CD4-positive, alpha-beta T cell treated with Interleukin-6 for 4 hours (primary cell): ENCODE measurements at regions not wholly inside any gene's neighbourhood (a gene's known extent, or its start where the extent isn't known, plus 50 kb on each side); places are given as distances from the start of the nearest gene placed in this dataset.

ENCODE experiments used
- DNase-seq: peaks from one replicate; pipeline ENCODE4 v3.0.0-alpha.2; 2020; ENCODE audit warnings: mixed read lengths

DNA sequence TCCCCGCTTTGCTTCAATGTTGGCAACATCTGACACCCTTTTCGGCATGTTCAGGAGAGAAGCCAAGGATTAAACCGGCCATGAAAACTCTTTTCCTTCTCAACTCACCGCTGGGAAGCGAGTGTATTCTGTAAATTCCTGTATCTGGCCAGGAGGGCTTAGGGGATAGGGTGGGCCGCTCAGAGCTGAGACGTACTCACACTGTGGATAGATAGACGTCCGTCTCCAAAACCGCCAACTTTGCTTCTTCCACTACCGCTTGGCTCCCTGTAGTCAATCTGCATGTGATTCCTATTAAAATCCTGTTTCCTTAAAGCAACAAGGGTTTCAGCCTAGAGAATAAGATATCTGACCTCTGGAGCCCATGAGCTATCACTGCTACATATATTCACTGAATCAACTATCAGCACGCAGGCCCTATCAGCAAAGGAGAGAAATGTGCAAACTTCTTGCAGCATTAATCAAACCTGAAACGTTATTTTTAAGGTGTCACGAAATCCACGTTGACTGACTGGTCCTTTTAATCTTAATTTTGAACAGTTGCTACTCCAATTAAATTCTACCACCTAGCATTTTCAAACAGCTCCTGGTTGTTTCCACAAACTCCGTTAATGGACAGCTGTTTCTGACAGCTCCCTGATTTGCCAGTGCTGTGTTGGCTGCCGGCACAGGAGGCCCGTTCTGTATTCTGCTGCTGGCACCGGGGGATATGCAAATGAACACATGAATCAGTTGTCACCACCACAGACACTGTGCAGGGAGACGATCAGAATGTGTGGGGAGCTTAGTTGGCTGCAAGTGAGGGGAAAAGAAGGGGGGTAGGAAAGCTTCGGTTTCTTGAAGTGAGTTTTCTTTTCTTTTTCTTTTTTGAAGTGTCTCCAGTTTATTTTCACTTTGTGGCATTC, 438.9 kb upstream of the ARRDC4 start:
- no peak for DNase-seq

GRCh38 chr15:97522347-97522746, 438.2 kb upstream of the ARRDC4 start:
- DNase-seq, result no peak

GRCh38 chr15:97525809-97526208, 434.7 kb upstream of the ARRDC4 start:
- no peak for DNase-seq

GRCh38 chr15:97528238-97528637, 432.3 kb upstream of the ARRDC4 start:
- no peak for DNase-seq

- DNase-seq, result no peak
Observed at GRCh38 chr15:97545799-97546198, 414.7 kb upstream of the ARRDC4 start.

DNA sequence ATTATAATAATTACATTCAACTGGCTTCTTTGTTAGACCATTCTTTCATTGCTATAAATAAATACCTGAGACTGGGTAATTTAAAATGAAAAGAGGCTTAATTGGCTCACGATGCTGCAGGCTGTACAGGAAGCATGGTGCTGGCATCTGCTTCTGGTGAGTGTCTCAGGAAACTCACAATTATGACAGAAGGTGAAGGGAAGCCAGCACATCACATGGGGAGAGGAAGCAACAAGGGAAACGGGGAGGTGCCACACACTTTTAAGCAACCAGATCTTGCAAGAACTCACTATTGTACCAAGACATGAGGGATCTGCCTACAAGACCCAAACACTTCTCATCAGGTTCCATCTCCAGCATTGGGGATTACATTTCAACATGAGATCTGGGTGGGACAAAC, 413.1 kb upstream of the ARRDC4 start:
- no peak for DNase-seq

- DNase-seq, result no peak
Observed at GRCh38 chr15:97561529-97561928, 399.0 kb upstream of the ARRDC4 start.

GRCh38 chr15:97563516-97563915, 397.0 kb upstream of the ARRDC4 start:
- DNase-seq, result no peak

- no peak for DNase-seq
Observed at GRCh38 chr15:97566961-97567360, 393.5 kb upstream of the ARRDC4 start.

DNA sequence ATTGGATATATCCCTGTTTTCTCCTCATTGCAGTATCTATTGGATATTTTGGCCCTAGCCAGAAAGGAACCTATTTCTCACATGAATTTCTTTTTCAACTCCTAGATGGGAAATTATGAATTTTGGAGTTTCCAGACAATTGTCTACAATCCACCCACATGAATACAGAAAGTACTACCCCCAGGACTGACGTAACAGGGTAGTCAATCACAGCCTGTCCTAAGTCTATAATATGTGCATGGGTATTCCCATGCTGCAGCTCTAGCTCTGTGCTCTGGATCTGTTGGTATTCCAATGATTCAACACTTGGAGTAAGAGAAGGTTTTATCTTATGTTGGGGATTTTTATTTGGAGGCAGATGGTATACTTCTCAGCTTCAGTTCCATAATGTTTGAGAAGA, 393.1 kb upstream of the ARRDC4 start:
- no peak for DNase-seq

DNA sequence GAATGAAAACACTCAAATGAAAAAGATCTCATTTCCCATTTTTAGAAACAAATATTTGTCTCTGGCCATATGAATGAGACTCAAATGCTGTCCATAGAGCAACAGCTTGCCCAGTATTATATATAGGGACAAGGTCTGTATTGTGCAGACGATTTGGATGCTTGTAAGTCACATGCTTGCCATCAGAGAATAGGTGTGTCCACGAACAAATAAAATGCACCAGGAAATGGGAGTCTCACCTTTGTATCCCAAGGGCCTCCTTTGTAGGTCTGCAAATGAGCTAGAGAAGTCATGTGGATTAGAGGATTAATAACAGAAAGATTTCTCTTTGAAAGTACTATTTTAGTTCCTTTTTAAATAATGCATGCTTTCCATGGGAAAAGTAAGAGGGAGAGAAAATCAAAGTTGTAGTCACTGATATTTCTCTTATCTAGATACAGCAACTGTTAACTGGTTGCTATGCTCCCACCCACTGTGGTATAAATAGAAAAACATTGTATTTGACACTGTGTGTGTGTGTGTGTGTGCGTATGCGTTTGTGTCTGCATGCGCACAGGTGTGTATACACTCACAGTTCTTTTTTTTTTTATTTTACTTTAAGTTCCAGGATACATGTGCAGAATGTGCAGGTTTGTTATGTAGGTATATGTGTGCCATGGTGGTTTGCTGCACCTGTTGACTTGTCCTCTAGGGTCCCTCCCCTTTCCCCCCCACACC, 383.4 kb upstream of the ARRDC4 start:
- no peak for DNase-seq

DNA sequence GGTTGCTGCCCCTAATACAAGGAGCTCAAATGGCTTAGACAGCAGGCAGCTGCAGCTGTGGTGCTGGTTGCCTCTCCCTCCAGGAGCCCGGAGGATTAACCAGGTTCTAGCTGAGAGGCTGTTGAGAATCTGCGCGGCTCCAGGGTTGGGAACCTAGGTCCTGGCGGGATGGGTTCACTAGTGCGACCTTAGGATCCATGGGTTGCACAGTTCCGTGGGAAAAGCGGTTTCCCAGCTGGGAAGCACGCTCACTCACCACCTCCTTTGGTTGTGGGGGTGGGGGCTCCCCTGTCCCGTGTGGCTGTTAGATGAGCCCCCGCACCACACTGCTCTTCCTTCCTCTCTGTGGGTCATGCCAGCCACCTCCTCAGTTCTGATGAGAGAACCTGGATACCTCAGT, 375.1 kb upstream of the ARRDC4 start:
- no peak for DNase-seq

DNA sequence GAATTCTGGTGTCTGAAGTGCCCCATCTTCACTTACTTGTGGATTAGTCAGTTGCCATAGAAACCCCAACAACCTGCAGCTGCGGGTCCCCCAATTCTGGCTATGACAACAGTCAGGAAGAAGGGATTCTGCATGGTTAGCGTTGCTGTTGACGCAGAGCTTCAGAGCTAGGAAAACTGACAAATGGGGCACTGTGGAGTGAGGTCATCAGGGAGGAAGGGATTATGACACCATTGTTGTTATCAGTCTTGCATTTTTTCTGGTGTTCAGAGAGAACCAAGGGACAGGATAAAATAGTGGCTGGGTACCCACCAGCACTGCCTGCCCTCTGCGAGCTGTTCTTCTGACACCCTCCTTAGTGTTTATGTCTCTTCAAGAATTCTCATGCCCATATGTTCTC, 367.7 kb upstream of the ARRDC4 start:
- no peak for DNase-seq

DNA sequence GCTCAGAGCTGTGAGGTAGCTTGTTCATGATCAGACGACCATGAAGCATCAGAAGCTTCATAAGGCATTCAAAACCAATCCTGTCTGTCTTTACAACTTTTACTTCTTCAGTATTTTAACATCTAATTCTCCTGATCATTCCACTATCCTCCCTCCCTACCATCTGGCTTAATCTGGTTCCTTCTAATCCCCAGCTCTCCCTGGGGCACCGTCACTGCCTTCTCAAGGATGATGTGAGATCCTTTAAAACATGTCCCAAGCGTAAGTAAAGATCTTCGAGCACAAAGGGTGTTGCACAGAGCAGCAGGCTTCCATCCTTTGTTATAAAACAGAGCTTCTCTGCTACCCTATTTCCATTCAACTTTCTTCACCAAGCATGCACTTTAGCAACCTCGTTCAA, 362.7 kb upstream of the ARRDC4 start:
- no peak for DNase-seq

DNA sequence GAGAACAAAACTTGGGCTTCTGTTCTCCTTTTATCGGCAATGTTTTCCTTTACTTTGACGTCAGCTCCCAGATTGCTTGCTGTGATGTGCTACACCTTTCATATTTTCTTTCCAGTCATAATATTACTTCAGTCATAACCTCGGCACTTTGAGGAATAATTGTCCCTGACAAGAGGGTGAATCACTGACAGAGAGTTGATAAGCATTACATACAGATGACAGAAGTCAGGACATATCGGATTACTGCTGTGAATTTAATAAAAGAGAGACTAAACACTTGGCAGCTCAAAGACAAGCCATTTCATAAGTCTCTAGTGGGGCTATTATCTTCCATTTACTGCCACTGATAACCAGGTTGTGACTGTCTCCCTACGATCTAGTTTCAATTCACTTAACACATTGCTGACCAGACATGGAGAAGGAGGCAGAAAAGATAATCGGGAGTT, 362.1 kb upstream of the ARRDC4 start:
- DNase-seq, result no peak

DNA sequence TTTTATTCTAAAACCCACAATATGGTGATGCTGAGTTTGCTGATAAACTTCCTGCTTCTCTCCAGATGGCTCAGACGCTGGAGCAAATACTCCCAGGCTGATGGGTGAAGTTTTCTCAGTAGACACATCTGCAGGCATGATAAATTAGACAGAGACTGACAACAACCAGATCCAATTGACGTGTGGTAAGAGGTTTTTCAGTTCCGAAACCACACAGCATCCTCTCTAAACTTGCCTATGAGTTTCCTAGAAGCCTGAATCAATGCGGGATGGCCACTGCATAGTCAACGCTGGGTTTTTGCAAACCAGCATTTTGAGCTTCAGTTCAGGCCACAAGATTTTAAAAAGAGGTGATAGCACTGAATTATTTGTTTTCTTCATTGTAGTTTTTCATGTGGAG, 360.3 kb upstream of the ARRDC4 start:
- no peak for DNase-seq

- DNase-seq, result no peak
Observed at GRCh38 chr15:97604677-97605076, 355.8 kb upstream of the ARRDC4 start.

DNA sequence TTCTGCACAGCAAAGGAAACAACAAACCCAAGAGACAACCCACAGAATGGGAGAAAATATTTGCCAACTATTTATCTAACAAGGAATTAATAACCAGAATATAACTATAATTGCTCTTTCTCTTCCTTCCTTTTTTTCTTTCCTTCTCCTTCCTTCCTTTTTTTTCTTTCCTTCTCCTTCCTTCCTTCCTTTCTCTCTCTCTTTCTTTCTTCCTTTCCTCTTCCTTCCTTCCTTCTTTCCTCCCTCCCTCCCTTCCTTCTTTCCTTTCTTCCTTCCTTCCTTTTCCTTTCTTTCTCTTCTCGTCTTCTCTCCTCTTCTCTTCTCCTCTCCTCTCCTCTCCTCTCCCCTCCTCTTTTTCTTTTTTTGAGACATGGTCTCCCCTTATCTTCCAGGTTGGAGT, 345.4 kb upstream of the ARRDC4 start:
- no peak for DNase-seq

GRCh38 chr15:97623091-97623661, 337.3 kb upstream of the ARRDC4 start:
- DNase-seq, result no peak

GRCh38 chr15:97627634-97628033, 332.9 kb upstream of the ARRDC4 start:
- DNase-seq, result no peak

- no peak for DNase-seq
Observed at GRCh38 chr15:97645758-97646157, 314.7 kb upstream of the ARRDC4 start.

- no peak for DNase-seq
Observed at GRCh38 chr15:97648728-97649127, 311.8 kb upstream of the ARRDC4 start.

- no peak for DNase-seq
Observed at GRCh38 chr15:97652041-97652440, 308.5 kb upstream of the ARRDC4 start.

- no peak for DNase-seq
Observed at GRCh38 chr15:97652700-97653167, 307.8 kb upstream of the ARRDC4 start.
